ENCODE measurements at regions not wholly inside any gene's neighbourhood (a gene's known extent, or its start where the extent isn't known, plus 50 kb on each side); places are given as distances from the start of the nearest gene placed in this dataset.

- Mint-ChIP-seq H3K27me3 (no peaks in the 10 kb centered on the region), H3K9me3 (no peaks in the 10 kb centered on the region), H3K4me1 (no peaks in the 10 kb centered on the region), H3K27ac (no peak overlapping the region), H3K4me3 (no peak overlapping the region), H3K36me3 (ENCODE audit: low read depth) (no peaks in the 10 kb centered on the region)
- DNase-seq, result no peak
- intact Hi-C loops (cut with micrococcal nuclease), result no loop called here
These were observed 1221.6 kb upstream of the NRXN1 start for GRCh38 chr2:52253416-52253980.

GRCh38 chr2:52238782-52239181, 1206.8 kb upstream of the NRXN1 start:
- Mint-ChIP-seq H3K4me3 (no peak overlapping the region), H3K27me3 (no peaks in the 10 kb centered on the region), H3K4me1 (no peaks in the 10 kb centered on the region), H3K9me3 (peaks cover 9% of the 10 kb centered on the region), H3K36me3 (ENCODE audit: low read depth) (no peaks in the 10 kb centered on the region), H3K27ac (no peak overlapping the region)
- intact Hi-C loops (cut with micrococcal nuclease), result no loop called here
- DNase-seq, result no peak

- Mint-ChIP-seq H3K4me1 (no peaks in the 10 kb centered on the region), H3K27me3 (no peaks in the 10 kb centered on the region), H3K4me3 (no peak overlapping the region), H3K36me3 (ENCODE audit: low read depth) (no peaks in the 10 kb centered on the region), H3K27ac (no peak overlapping the region), H3K9me3 (peaks cover 5% of the 10 kb centered on the region)
- intact Hi-C loops (cut with micrococcal nuclease), result no loop called here
- no peak for DNase-seq
These were observed 1190.2 kb upstream of the NRXN1 start for GRCh38 chr2:52222128-52222527.

GRCh38 chr2:52220393-52220792, 1188.5 kb upstream of the NRXN1 start:
- Mint-ChIP-seq H3K27ac (no peak overlapping the region), H3K4me1 (no peaks in the 10 kb centered on the region), H3K4me3 (no peak overlapping the region), H3K27me3 (no peaks in the 10 kb centered on the region), H3K36me3 (ENCODE audit: low read depth) (no peaks in the 10 kb centered on the region), H3K9me3 (peaks cover 5% of the 10 kb centered on the region)
- DNase-seq, result no peak
- intact Hi-C loops (cut with micrococcal nuclease), result no loop called here

GRCh38 chr2:52210611-52211010, 1178.7 kb upstream of the NRXN1 start:
- intact Hi-C loops (cut with micrococcal nuclease), result no loop called here
- Mint-ChIP-seq H3K36me3 (ENCODE audit: low read depth) (no peaks in the 10 kb centered on the region), H3K27ac (no peak overlapping the region), H3K4me3 (no peak overlapping the region), H3K9me3 (no peaks in the 10 kb centered on the region), H3K27me3 (no peaks in the 10 kb centered on the region), H3K4me1 (no peaks in the 10 kb centered on the region)
- DNase-seq, result no peak

GRCh38 chr2:52210161-52210560, 1178.2 kb upstream of the NRXN1 start:
- H3K27ac Mint-ChIP-seq, result no peak overlapping the region
- intact Hi-C loops (cut with micrococcal nuclease), result no loop called here
- H3K27me3 Mint-ChIP-seq, result no peaks in the 10 kb centered on the region
- no peak for DNase-seq
- no peak overlapping the region for H3K4me3 Mint-ChIP-seq
- no peaks in the 10 kb centered on the region for H3K9me3 Mint-ChIP-seq
- no peaks in the 10 kb centered on the region for H3K4me1 Mint-ChIP-seq
- H3K36me3 Mint-ChIP-seq (ENCODE audit: low read depth), result no peaks in the 10 kb centered on the region

GRCh38 chr2:52194342-52194741, 1162.4 kb upstream of the NRXN1 start:
- no peak for DNase-seq
- intact Hi-C loops (cut with micrococcal nuclease), result no loop called here
- H3K4me3 Mint-ChIP-seq, result no peak overlapping the region
- peaks cover 4% of the 10 kb centered on the region for H3K9me3 Mint-ChIP-seq
- H3K4me1 Mint-ChIP-seq, result no peaks in the 10 kb centered on the region
- H3K27me3 Mint-ChIP-seq, result no peaks in the 10 kb centered on the region
- H3K27ac Mint-ChIP-seq, result no peak overlapping the region
- no peaks in the 10 kb centered on the region for H3K36me3 Mint-ChIP-seq (ENCODE audit: low read depth)

- Mint-ChIP-seq H3K27me3 (no peaks in the 10 kb centered on the region), H3K36me3 (ENCODE audit: low read depth) (no peaks in the 10 kb centered on the region), H3K4me1 (no peaks in the 10 kb centered on the region), H3K27ac (no peak overlapping the region), H3K9me3 (peaks cover 4% of the 10 kb centered on the region), H3K4me3 (no peak overlapping the region)
- no peak for DNase-seq
- intact Hi-C loops (cut with micrococcal nuclease), result no loop called here
These were observed 1161.9 kb upstream of the NRXN1 start for GRCh38 chr2:52193804-52194203.

GRCh38 chr2:52192656-52193055, 1160.7 kb upstream of the NRXN1 start:
- no peaks in the 10 kb centered on the region for H3K36me3 Mint-ChIP-seq (ENCODE audit: low read depth)
- H3K4me1 Mint-ChIP-seq, result no peaks in the 10 kb centered on the region
- H3K9me3 Mint-ChIP-seq, result peaks cover 4% of the 10 kb centered on the region
- no peak overlapping the region for H3K4me3 Mint-ChIP-seq
- DNase-seq, result no peak
- H3K27ac Mint-ChIP-seq, result no peak overlapping the region
- no peaks in the 10 kb centered on the region for H3K27me3 Mint-ChIP-seq
- intact Hi-C loops (cut with micrococcal nuclease), result no loop called here

GRCh38 chr2:52181080-52181479, 1149.1 kb upstream of the NRXN1 start:
- no peaks in the 10 kb centered on the region for H3K4me1 Mint-ChIP-seq
- no peak for DNase-seq
- H3K36me3 Mint-ChIP-seq (ENCODE audit: low read depth), result no peaks in the 10 kb centered on the region
- no peak overlapping the region for H3K4me3 Mint-ChIP-seq
- no peaks in the 10 kb centered on the region for H3K27me3 Mint-ChIP-seq
- intact Hi-C loops (cut with micrococcal nuclease), result no loop called here
- no peak overlapping the region for H3K27ac Mint-ChIP-seq
- no peaks in the 10 kb centered on the region for H3K9me3 Mint-ChIP-seq

GRCh38 chr2:52178845-52179244, 1146.9 kb upstream of the NRXN1 start:
- no peaks in the 10 kb centered on the region for H3K4me1 Mint-ChIP-seq
- DNase-seq, result no peak
- H3K27me3 Mint-ChIP-seq, result no peaks in the 10 kb centered on the region
- H3K27ac Mint-ChIP-seq, result no peak overlapping the region
- no peaks in the 10 kb centered on the region for H3K36me3 Mint-ChIP-seq (ENCODE audit: low read depth)
- no peaks in the 10 kb centered on the region for H3K9me3 Mint-ChIP-seq
- H3K4me3 Mint-ChIP-seq, result no peak overlapping the region
- intact Hi-C loops (cut with micrococcal nuclease), result no loop called here

- Mint-ChIP-seq H3K4me3 (no peak overlapping the region), H3K9me3 (no peaks in the 10 kb centered on the region), H3K27ac (no peak overlapping the region), H3K36me3 (ENCODE audit: low read depth) (no peaks in the 10 kb centered on the region), H3K27me3 (no peaks in the 10 kb centered on the region), H3K4me1 (no peaks in the 10 kb centered on the region)
- intact Hi-C loops (cut with micrococcal nuclease), result no loop called here
- no peak for DNase-seq
These were observed 1113.1 kb upstream of the NRXN1 start for GRCh38 chr2:52145005-52145404.

- H3K4me3 Mint-ChIP-seq, result no peak overlapping the region
- H3K27me3 Mint-ChIP-seq, result no peaks in the 10 kb centered on the region
- no peaks in the 10 kb centered on the region for H3K4me1 Mint-ChIP-seq
- H3K36me3 Mint-ChIP-seq (ENCODE audit: low read depth), result no peaks in the 10 kb centered on the region
- DNase-seq, result no peak
- intact Hi-C loops (cut with micrococcal nuclease), result no loop called here
- H3K9me3 Mint-ChIP-seq, result no peaks in the 10 kb centered on the region
- no peak overlapping the region for H3K27ac Mint-ChIP-seq
These were observed 1112.7 kb upstream of the NRXN1 start for GRCh38 chr2:52144590-52144989.

- Mint-ChIP-seq H3K36me3 (ENCODE audit: low read depth) (no peaks in the 10 kb centered on the region), H3K9me3 (no peaks in the 10 kb centered on the region), H3K27ac (no peak overlapping the region), H3K4me1 (no peaks in the 10 kb centered on the region), H3K4me3 (no peak overlapping the region), H3K27me3 (no peaks in the 10 kb centered on the region)
- intact Hi-C loops (cut with micrococcal nuclease), result no loop called here
- no peak for DNase-seq
These were observed 1109.1 kb upstream of the NRXN1 start for GRCh38 chr2:52141076-52141475.

GRCh38 chr2:52139241-52139640, 1107.3 kb upstream of the NRXN1 start:
- intact Hi-C loops (cut with micrococcal nuclease), result no loop called here
- no peak overlapping the region for H3K27ac Mint-ChIP-seq
- no peaks in the 10 kb centered on the region for H3K36me3 Mint-ChIP-seq (ENCODE audit: low read depth)
- H3K9me3 Mint-ChIP-seq, result no peaks in the 10 kb centered on the region
- H3K4me3 Mint-ChIP-seq, result no peak overlapping the region
- H3K4me1 Mint-ChIP-seq, result no peaks in the 10 kb centered on the region
- H3K27me3 Mint-ChIP-seq, result no peaks in the 10 kb centered on the region
- DNase-seq, result no peak
